ENCODE measurements at regions not wholly inside any gene's neighbourhood (a gene's known extent, or its start where the extent isn't known, plus 50 kb on each side); places are given as distances from the start of the nearest gene placed in this dataset.

DNA sequence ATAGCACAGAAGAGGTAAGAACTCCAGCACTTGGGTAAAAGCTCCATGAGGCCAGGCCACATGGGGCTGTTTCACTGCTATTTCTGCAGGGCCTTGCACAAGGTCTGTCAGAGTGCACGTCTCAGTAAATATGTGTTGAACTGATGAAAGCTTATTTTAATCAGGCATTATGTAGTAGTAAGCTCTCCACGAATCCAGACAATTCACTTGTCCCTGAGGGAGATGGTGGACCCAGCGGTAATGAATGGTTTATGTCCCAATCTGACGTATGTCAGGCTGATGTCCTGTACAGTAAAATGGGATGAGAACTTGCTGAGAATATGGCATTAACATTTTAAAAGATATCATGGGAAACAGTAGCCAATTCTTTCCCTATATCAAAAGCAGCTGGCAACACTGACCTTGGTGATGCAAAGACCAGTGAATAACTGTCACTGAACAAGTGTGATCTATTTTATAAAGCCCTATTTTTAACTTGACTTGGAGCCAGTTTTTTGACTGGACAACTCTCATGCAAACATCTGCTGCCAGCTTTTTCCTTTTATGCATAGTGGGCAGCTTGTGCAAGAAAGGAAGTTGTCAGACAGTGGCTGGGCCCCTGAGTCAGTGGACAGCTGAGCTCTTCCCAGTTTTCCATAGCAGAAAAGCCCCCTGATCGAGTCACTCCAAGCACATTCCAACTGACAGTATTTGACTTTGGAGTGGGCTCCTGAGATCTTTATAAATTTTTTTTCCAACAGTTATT is 519.8 kb upstream of the MDFIC2 start:
- TF ChIP-seq, protein P1, sequence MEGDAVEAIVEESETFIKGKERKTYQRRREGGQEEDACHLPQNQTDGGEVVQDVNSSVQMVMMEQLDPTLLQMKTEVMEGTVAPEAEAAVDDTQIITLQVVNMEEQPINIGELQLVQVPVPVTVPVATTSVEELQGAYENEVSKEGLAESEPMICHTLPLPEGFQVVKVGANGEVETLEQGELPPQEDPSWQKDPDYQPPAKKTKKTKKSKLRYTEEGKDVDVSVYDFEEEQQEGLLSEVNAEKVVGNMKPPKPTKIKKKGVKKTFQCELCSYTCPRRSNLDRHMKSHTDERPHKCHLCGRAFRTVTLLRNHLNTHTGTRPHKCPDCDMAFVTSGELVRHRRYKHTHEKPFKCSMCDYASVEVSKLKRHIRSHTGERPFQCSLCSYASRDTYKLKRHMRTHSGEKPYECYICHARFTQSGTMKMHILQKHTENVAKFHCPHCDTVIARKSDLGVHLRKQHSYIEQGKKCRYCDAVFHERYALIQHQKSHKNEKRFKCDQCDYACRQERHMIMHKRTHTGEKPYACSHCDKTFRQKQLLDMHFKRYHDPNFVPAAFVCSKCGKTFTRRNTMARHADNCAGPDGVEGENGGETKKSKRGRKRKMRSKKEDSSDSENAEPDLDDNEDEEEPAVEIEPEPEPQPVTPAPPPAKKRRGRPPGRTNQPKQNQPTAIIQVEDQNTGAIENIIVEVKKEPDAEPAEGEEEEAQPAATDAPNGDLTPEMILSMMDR (conservative IDR thresholded peaks at IDR 0.05; ENCODE audit: control insufficient read depth, insufficient read depth, low read depth, low read length) = no peak
- DNase-seq (ENCODE audit: low read depth) = peak; percentile 98
- no peak overlapping the region for H3K4me3 ChIP-seq (ENCODE audit: control insufficient read depth, low read depth, low read length)

DNA sequence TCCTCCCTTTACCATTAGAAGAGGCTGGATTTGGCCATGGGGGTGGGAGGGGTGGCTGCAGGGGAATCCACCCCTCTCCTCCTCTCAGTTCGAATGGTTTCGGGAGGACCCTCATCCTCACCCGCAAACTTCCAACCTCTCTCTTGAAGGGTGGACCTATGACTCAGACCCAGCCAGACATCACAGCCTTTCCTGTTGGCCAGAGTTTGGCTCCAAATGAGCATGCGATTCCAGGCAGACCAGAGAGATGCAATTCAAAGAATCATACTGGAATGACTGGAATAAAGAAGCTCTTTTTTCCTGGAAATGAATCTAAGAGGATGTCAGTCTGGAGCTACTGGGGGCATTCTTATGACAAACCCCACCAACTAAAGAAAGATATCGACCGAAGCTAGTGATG is 516.7 kb upstream of the MDFIC2 start:
- TF ChIP-seq, protein P1 (conservative IDR thresholded peaks at IDR 0.05; ENCODE audit: control insufficient read depth, insufficient read depth, low read depth, low read length) = no peak
- DNase-seq (ENCODE audit: low read depth) = peak; percentile 82
- H3K4me3 ChIP-seq (ENCODE audit: control insufficient read depth, low read depth, low read length) = no peak overlapping the region

GRCh38 chr3:70824773-70825172 is 512.3 kb upstream of the MDFIC2 start:
- TF ChIP-seq, protein P1 (conservative IDR thresholded peaks at IDR 0.05; ENCODE audit: control insufficient read depth, insufficient read depth, low read depth, low read length) = no peak
- peak; percentile 94 for DNase-seq (ENCODE audit: low read depth)
- no peak overlapping the region for H3K4me3 ChIP-seq (ENCODE audit: control insufficient read depth, low read depth, low read length)

- no peak overlapping the region for H3K4me3 ChIP-seq (ENCODE audit: control insufficient read depth, low read depth, low read length)
- TF ChIP-seq, protein P1 (conservative IDR thresholded peaks at IDR 0.05; ENCODE audit: control insufficient read depth, insufficient read depth, low read depth, low read length) = no peak
- peak; percentile 82 for DNase-seq (ENCODE audit: low read depth)
These were observed 511.6 kb upstream of the MDFIC2 start for GRCh38 chr3:70824078-70824477.

GRCh38 chr3:70823622-70824021 is 511.2 kb upstream of the MDFIC2 start:
- DNase-seq (ENCODE audit: low read depth) = no peak
- no peak overlapping the region for H3K4me3 ChIP-seq (ENCODE audit: control insufficient read depth, low read depth, low read length)
- TF ChIP-seq, protein P1 (conservative IDR thresholded peaks at IDR 0.05; ENCODE audit: control insufficient read depth, insufficient read depth, low read depth, low read length) = no peak

GRCh38 chr3:70822669-70823068 is 510.2 kb upstream of the MDFIC2 start:
- TF ChIP-seq, protein P1 (conservative IDR thresholded peaks at IDR 0.05; ENCODE audit: control insufficient read depth, insufficient read depth, low read depth, low read length) = no peak
- H3K4me3 ChIP-seq (ENCODE audit: control insufficient read depth, low read depth, low read length) = no peak overlapping the region
- no peak for DNase-seq (ENCODE audit: low read depth)

Data from fibroblast of mammary gland (primary cell).